HG03159 (cell line): ENCODE measurements at regions not wholly inside any gene's neighbourhood (a gene's known extent, or its start where the extent isn't known, plus 50 kb on each side); places are given as distances from the start of the nearest gene placed in this dataset.

Experiments
- ATAC-seq: cut with Tn5 transposase; IDR thresholded peaks from one replicate; pipeline ENCODE4 v1.9.1; 2021; ENCODE audit warnings: mild to moderate bottlenecking, moderate library complexity; ENCODE audit not compliant: unreplicated experiment

DNA sequence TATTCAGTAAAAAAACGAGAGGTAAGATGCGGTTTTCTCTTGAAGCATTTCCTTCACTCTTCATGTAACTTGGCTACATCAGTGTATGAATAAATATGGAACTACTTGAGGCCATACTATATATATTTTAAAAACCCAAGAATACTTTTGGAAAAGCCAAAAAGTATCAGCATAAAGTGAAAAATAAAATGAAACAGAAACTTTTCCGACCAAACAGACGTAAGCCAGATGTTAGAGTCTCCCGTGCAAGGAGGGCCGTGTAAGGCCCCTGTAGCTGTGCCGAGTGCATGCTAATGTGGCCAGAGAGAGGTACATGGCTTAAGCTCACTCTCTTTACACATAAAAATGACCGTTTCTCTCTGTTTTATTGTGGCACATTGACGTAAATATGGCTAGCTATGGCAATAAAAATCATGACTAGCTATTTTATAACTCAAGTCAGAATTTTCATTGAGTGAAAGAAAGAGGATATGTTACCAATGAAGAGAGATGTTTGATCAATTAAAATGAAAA is 140.1 kb upstream of the GMDS start:
- no peak for ATAC-seq

DNA sequence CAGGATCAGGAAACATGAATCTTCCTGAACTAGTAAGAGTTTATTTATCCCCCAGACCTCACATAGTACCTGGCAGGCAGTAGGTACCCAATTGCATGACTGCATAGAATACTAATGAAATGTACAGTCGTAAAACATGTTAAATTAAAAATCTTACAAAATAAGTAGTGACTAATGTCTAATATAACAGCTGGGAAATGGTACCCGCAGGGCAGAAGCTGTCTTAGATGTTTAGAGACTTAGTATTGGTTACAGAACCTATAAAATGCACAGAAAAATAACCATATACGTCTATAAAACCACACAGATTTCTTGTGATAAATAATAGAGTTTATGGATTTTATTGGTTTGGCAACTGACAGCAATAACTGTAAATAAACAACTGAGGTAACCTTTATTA is 139.1 kb upstream of the GMDS start:
- ATAC-seq, result no peak

DNA sequence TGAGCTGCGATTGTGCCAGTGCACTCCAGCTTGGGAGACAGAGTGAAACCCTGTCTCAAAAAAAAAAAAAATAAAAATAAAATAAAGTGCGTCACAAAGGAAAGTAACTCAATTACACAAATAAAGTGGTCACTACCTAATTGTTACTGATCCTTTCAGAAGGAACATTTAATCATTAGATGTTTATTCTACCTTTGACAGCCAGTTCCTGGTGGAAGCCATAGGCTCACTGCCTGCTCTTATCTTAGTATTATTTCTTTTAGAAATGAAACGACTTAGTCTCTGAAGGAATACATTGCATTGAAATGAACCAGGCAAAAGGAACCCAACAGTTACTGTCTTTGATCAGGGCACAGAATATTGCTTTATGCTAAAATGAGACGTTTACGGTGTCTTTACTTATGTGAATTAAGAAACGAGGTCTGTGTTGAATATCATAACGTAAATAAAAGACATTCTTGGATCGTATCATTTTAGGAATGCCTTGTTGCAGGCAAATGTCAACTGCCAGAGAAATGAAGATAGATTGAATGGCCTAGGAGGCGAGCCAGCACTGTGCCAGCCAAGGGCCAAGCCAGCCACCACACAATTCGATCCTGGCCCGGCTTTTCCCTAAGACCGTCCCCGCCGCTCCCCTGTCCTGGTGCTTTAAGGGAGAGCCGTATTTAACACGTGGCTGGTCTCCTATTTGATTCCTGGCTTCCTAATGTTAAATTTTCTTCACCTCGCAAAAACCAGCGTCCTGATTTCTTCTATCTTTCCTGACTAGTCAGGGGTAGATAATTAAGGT is 136.7 kb upstream of the GMDS start:
- no peak for ATAC-seq

DNA sequence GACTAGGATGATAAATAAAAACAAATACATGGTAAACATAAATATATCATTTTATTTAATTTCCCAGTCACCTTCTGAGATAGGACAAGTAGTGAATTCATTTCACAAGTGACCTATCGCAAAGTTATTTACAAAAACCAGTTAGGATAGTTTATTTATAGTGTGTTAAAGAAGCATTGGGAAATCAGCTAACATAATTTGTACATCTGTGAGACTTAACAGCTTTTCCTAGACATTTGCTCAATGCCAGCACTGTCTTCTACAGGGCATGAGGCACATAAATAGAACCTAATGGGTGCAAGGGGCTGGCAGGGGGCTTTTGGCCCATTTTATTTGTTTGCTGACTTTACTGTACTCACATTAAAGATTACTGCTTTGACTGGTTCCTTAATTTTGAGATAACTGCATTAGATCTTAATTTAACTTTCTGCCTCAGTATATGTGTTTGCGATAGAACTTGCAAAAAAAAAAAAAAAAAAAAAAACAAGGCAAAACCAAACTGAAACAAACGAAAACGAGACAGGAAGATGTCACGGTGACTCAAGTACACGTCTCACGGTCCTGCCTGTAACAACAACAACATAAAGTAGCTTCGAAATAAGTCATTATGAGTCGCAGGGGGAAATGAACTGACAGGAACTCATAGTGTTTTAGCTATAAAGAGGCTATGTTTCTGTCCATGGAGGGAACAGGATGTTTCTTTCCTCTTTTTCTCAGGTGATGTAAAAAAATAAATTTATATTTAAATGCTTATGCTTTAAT is 133.7 kb upstream of the GMDS start:
- ATAC-seq, result no peak

DNA sequence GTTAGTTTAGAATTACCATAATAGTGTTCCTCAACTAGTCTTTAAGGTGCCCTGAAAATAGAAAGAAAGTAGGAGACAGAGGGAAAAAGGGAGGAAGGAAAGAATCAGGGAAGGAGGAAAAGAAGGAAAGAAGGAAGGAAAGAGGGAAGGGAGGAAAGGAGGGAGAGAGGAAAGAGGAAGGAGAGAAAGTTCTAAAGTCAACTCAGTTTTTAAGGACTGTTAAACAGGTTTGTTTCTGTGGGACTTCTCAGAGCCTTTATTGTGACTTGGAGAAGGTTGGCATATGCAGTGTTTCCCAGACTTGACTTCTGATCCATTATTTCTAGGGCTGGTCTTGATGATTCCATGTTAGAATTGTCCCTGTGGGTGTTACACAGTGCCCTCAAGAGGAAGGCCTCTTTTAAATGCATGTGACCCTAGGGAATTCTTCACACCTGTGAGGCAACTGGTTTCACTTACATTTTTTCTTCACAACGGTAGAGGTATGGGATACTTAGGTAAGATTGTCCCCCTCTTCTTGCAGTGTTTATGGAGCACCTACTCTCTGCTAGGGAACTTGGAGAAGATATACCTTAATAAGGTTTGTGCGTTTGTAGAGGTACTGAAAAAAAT is 132.7 kb upstream of the GMDS start:
- ATAC-seq, result no peak

DNA sequence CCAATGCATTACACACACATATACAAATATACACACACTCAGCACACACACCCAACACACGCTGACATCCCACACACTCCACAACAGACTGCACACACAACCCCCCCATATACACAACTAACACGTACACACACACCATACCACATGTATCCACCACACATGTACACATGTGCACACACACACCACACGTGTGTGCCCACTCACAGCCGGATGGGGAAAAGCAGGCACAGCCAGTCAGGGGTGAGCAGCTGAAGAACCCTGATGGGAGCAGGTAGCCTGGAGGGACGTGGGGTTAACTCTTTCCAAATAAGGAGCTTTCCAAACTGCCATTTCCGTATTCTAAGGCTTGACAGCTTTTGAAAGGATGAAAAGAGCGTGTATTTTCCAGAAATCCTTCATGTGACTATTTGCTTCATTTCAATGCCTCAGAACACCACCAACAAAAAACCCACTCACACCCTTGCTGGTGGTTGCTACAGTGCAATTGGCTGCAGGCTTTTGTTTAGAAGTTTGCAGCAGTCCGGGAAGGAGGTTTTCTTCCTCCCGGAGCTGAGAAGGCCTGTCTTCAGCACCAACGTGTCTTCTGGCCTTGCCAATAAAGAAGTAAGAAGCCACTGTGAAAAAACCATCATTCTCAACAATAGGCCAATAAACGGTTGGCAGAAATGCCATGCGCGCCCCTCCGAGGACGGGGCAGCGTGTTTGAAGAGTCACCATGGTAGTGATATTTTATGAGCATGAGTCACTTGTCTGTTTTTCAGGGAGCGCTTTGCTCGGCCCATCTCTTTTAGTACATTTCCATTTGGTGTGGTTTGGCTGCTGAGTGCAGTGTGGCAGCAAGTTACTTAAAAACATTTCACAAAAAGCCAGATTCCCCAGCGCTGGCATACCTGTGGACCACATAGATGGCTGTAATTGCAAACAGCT is 131.3 kb upstream of the GMDS start:
- no peak for ATAC-seq

DNA sequence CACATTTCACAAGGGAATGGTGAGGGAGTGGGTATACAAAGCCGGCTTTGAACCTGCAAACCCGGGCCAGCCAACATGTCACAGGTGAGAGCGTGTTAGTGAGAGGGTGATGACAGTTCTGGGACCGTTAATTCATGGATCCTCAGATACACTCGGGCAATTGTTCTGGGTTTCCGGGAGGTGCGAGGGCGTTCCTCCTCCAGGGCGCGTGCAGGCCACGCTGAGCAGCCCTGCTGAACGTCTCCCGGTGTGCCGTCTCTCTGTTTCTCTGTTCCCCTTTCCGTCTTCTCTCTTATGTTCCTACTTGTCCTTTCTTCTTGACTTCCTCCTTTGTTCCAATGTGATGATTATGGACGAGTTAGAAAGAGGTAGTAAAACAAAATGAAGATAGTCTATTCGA is 130.0 kb upstream of the GMDS start:
- ATAC-seq, result no peak

DNA sequence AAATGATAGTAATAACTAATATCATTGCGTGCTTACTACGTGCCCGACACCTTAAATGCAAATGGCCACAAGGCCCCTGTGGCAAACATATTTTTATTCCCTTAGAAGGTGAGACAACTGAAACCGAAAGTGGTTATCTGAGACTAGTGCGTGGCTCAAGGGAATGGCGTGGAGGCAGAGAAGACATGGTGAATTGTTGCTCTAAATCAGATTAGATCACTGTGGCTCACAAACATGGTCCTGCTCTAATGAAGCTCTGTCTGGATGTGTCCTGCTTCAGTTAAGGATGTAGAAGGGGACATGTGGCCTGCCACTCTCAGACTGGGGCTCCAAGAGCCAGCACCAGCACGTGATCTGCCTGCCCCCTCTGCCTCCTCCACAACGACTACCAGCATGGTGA is 124.2 kb upstream of the GMDS start:
- no peak for ATAC-seq

DNA sequence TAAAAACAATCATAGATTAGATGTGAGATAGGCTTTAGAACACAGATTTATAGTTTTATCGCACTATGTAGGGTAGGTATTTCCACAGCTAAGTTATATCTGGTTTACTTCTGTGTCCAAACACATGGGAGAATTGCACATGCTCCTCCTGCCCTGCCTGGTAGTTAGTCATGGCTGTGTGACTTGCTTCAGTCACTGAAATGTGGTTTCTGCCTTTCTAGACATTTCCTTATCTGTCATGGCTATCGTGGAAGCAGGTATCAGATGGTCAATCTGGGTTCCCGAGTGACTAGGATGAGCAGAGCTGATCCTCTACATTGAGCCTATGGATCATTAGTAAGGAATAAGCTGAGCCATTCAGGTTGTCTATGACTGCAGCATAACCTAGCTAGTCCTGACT is 117.8 kb upstream of the GMDS start:
- ATAC-seq, result no peak

DNA sequence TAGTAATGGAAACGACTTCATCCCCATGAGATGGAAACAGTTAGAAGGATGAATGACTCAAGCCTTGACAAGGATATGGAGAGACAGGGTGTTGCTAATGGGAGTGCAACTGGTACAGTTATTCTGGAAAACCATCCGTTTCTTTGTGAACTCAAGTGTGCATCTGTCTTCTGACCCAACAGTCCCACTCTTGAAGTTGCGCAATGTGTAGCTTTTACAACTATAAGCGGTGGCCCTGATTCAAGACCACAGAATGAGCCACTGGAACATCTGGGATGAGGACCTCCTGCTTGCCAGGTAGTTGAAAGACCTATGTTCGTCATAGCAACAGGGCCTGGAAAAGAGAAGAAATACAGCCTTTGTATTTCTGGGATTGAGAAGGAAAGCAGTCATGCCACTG is 115.8 kb upstream of the GMDS start:
- ATAC-seq, result no peak

DNA sequence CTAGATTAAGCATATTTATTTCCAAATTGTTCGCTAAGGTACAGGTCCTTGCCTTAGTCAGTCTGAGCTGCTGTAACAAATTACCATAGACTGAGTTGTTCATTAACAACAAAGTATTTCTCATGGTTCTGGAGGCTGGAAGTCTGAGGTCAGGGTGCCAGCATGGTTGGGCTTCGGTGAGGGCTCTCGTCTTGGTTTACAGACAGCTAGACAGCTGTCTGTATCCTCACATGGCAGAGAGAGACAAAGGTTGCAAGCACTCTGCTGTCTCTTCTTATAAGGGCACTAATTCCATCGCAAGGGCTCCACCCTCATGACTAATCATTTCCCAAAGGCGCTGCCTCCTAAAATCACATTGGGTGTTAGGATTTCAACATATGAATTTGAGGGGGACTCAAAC is 115.3 kb upstream of the GMDS start:
- ATAC-seq, result no peak

DNA sequence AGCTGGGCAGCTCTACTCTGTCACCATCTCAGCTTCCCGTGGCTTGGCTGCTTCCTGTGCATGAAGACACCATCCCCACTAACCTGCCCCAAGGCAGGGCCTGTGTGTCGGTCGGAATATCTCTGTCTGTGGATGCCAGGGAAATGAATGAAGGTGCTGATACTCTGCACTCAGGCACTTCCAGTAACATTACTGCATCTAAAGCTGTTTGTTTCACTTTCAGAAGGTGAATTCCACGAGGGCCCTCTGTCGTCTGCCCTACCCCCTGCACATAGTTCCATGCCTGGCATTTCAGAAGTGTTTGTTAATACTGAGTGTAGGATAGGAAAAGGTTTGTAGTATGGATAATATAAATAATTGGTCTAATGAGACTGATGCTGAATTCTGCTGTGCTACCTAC is 114.7 kb upstream of the GMDS start:
- ATAC-seq, result no peak

DNA sequence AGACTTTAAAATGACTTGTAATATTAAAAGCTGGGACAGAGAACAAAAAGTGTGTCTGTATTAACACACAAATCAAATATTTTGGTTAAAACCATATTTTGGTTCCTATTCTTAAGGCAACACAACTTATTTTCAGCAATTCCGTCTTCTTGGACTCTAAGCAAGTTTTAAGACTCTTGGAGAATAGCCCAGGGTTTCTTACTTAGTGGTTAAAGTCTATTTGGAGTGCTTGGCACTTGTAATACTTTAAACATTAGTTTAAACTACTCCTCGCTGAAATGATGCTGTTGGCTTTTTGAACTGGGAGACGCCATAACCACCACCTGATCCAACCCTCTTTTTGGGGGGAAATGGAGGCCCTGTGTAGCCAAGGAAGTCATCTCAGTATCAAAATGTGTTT is 109.7 kb upstream of the GMDS start:
- ATAC-seq, result no peak

DNA sequence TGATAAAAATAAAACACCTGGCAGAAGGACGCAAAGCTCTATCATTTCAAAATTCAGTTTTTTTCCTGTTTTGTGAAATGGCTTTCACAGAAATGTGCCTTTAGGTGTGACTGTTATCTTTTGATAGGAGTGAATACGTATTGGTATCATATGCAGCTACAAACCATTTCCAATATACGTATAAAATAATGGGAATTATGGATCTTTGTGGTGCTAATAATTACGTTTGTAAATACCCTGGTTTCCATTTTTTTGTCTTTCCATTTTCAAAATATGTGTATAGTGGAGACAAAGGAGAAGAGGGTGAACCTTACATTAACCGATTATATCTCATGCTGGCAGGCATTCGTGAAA is 108.7 kb upstream of the GMDS start:
- no peak for ATAC-seq

DNA sequence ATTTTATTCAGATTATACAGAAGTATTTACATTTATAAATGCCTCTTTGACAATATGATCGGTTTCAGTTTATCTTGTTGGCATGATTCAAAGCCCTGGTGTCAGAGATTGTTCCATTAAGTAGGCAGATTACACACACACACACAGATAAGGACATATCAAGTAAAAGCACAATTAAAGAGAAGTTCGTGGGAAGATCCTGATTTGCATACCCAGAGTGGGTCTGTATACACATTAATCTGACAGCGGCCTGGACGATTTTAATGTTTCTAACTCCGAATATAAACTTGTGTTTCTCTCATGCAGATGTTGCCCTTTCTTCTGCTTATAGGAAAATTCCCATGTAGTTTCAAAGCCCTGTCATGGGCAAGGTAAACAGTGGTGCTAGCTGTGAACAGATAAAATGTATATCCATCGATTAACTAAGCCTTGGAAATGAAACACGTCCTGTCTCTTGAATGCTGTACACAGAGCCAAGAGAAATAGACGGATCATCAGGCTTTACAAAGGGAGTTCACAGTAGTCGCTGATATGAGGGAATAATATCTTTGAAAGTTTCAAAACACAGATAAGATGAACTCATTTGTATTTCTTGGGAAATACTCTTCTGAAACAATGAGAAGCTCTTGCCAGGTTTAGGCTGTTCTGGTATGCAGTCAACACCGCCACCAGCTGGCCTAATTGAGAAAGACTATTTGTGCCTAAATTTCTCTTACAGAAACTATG is 108.2 kb upstream of the GMDS start:
- no peak for ATAC-seq

DNA sequence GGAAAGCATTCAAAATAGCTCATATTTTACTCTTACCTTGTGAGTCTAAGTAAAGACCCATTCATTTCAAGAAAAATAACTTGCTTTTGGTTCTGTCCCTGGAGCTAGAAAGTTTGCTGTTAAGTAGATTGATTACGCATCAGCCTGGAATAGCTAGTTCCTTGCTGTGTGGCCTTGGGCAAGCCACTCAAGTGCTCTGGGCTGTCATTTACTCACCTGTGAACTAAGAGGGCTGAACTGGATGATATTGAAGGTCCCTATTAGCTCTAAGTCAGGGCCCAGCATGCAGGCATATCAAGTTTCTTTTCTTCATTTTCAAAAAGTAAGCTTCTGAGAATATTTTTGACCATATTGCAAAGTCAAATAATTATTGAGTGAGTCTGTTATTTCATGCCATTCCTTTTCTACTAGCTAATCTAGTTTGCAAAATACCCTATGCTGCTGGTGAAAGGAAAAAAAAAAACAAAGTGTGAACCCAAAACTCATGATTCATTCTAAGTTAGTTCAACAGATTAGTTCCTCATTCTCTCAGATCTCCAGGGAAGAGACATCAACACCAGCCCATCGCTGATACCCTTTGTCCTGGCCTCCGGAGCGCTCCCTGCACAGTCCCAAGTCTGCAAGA is 106.5 kb upstream of the GMDS start:
- ATAC-seq, result no peak

DNA sequence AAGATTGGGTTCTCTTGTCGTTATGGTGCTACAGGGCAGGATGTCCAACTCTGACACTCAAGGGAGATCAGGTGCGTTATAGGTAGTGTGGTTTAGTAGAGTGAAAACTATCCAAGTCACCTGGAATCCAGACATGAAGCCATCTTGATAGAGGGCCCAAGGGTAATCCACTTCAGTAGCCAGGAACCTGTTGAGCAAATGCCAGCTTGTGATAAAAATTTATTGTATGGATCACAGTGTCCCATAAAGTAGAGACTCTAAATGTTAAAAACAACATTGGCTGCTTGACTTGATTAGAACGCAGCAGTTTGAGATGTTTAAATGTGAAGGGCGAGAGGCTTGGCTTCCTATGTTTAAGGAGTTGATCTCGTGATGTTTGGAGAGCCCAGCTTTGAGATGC is 105.7 kb upstream of the GMDS start:
- ATAC-seq, result no peak

DNA sequence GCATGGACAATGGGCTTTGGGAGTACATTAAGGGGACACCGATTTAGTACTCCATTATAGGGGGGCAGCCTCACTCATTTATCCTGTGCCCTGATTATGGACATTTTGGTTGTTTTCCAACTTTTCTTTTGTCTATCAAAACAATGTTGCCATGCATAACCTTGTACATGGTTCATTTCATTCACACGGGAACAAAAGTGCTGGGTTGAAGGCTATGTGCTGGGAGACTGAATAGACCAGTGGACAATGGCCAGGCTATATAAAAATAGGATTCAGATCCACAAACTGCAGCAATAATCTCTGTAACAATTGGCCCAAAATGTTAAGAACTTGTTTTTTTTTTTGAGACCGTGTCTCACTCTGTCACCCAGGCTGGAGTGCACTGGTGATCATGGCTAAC is 100.7 kb upstream of the GMDS start:
- no peak for ATAC-seq

DNA sequence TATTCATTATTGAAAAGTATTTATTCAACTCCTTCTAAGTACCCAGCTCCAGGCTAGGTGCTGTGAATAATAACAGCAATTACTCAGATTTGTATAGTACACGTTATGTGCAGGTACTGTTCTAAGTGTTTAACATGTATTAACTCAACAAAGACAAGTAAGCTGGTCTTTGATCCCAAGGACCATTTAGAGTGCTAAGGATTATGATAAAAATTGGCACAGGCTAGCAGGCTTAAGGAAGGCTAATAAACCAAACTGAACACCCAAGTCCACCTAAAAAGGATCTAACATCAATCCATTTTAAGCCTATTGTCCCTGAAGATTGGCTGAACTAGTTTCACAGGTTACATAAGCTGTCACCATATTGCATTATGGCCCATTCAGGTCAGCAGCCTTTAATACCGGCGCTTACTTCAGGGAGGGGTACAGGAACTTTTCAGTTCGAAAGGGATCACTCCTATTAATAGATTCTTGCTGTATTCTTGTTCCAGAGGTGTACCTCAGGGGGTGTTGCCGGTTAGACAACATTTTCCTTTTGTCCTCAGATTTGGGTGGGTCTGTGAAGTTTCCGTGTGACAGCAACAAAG is 99.0 kb upstream of the GMDS start:
- ATAC-seq, result no peak

DNA sequence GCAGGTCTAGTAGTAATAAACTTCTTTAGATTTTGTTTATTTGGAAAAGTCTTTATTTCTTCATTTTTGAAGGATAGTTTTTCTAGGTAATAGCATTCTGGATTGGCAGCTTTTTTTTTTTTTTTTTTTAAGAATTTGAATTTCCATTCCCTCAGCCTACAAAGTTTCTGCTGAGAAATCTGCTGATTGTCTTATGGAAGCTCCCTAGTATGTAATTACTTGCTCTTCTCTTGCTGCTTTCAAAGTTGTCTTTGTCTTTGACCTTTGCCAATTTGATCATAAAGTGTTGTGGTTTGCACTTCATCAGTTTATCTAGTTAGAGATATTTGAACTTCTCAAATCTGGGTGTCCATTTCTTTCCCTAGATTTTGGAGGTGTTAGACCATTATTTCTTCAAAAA is 82.2 kb upstream of the GMDS start:
- no peak for ATAC-seq
